ENCODE measurements at regions not wholly inside any gene's neighbourhood (a gene's known extent, or its start where the extent isn't known, plus 50 kb on each side); places are given as distances from the start of the nearest gene placed in this dataset.

DNA sequence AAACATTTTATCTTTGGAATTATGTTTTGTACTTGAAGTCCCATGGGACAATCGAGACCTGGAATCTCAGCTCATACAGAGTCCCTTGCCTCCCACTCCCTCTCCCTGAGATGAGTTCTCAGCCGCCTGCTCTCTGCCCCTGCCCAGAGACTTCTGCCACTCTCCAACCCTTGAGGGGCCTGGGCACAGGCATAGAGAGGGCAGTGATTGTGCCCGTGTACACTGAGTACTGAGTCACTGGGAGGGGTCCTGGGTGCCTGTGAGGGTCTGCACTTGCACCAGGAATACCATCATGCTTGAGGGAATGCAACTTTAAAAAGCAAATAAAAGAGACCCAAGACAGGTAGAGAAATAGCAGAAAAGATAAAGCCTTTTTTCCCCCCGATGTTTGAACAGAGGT lies 453.8 kb upstream of the HS3ST5 start:
- DNase-seq (ENCODE audit: low spot score), result no peak
- in situ Hi-C loops (cut with MboI; ENCODE audit: low pct_unique_long_range_greater_than_20kb, low sequenced_read_pairs, unreplicated experiment), result no loop called here
- no peak for TF ChIP-seq CTCF (IDR thresholded peaks at IDR 0.05; ENCODE audit: extremely low read depth, insufficient read depth, missing control alignments)

- in situ Hi-C loops (cut with MboI; ENCODE audit: low pct_unique_long_range_greater_than_20kb, low sequenced_read_pairs, unreplicated experiment), result no loop called here
These were observed 450.6 kb upstream of the HS3ST5 start for GRCh38 chr6:114793428-114793827.

GRCh38 chr6:114785235-114786127 lies 442.7 kb upstream of the HS3ST5 start:
- in situ Hi-C loops (cut with MboI; ENCODE audit: low pct_unique_long_range_greater_than_20kb, low sequenced_read_pairs, unreplicated experiment), result no loop called here
- no peak for TF ChIP-seq CTCF (IDR thresholded peaks at IDR 0.05; ENCODE audit: extremely low read depth, insufficient read depth, missing control alignments)
- DNase-seq (ENCODE audit: low spot score), result no peak

More at GRCh38 chr6:114793428-114793827, 450.6 kb upstream of the HS3ST5 start:
- no peak for DNase-seq (ENCODE audit: low spot score)
- TF ChIP-seq CTCF (IDR thresholded peaks at IDR 0.05; ENCODE audit: extremely low read depth, insufficient read depth, missing control alignments), result no peak

DNA sequence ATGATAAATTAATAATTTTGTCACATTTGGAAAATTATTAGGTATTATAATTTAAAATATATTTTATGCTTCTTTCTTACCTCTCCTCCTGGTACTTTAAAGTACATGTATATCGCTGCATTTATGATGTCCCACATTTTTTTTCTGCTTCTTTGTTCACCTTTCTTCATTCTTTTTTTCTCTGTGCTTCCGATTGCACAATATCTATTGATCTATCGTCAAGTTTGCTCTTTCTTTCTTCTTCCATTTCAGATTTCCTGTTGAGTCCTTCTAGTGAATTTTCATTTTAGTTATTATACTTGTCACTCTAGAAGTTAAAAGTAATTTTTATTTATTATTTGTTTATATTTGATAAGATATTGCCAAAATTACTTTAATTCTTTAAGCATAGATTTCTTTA lies 441.0 kb upstream of the HS3ST5 start:
- in situ Hi-C loops (cut with MboI; ENCODE audit: low pct_unique_long_range_greater_than_20kb, low sequenced_read_pairs, unreplicated experiment), result no loop called here
- TF ChIP-seq CTCF (IDR thresholded peaks at IDR 0.05; ENCODE audit: extremely low read depth, insufficient read depth, missing control alignments), result no peak
- no peak for DNase-seq (ENCODE audit: low spot score)

- TF ChIP-seq CTCF (IDR thresholded peaks at IDR 0.05; ENCODE audit: extremely low read depth, insufficient read depth, missing control alignments), result no peak
- in situ Hi-C loops (cut with MboI; ENCODE audit: low pct_unique_long_range_greater_than_20kb, low sequenced_read_pairs, unreplicated experiment), result no loop called here
- DNase-seq (ENCODE audit: low spot score), result no peak
These were observed 440.3 kb upstream of the HS3ST5 start for GRCh38 chr6:114783083-114783482.

DNA sequence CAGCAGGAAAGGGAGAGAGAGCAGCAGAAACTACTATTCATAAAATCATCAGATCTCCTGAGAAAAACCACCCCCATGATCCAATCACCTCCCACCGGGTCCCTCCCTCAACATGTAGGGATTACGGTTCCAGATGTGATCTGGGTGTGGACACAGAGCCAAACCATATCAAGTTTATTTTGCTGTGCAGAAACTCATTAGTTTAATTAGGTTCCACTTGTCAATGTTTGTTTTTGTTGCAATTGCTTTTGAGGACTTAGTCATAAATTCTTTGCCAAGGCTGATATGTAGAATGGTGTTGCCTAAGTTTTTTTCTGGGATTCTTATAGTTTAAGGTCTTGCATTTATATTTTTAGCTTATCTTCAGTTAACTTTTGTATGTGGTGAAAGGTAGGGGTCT lies 422.0 kb upstream of the HS3ST5 start:
- DNase-seq (ENCODE audit: low spot score), result no peak
- in situ Hi-C loops (cut with MboI; ENCODE audit: low pct_unique_long_range_greater_than_20kb, low sequenced_read_pairs, unreplicated experiment), result no loop called here
- TF ChIP-seq CTCF (IDR thresholded peaks at IDR 0.05; ENCODE audit: extremely low read depth, insufficient read depth, missing control alignments), result no peak

Measured in GM13977 (cell line).